ENCODE measurements at regions not wholly inside any gene's neighbourhood (a gene's known extent, or its start where the extent isn't known, plus 50 kb on each side); places are given as distances from the start of the nearest gene placed in this dataset.
A peak's percentile ranks its signal among the peaks of the same experiment; 100 is the strongest.

- peaks cover 0 to 7% (median 0%) of the 10 kb centered on the region in 5 donors for H3K4me1 ChIP-seq (ENCODE audit: control insufficient read depth in 5 of 5, insufficient read depth in 5 of 5, low read length in 5 of 5)
- no peaks in the 10 kb centered on the region for H3K9me3 ChIP-seq (ENCODE audit: control insufficient read depth in 4 of 4, insufficient read depth in 3 of 4, low read length in 3 of 4)
- no peaks in the 10 kb centered on the region for H3K27me3 ChIP-seq (ENCODE audit: control insufficient read depth in 3 of 3, insufficient read depth in 3 of 3, low read length in 2 of 3)
- no peak for ATAC-seq (ENCODE audit: insufficient read depth, low FRiP score)
- H3K4me3 ChIP-seq = no peak overlapping the region
- H3K9ac ChIP-seq (ENCODE audit: insufficient read depth in 1 of 2, low read length in 2 of 2) = no peak overlapping the region
- TF ChIP-seq CTCF (IDR thresholded peaks at IDR 0.05; ENCODE audit: control extremely low read depth, extremely low read depth) = no peak
- H3K27ac ChIP-seq (ENCODE audit: low read depth in 1 of 2, low read length in 1 of 2) = no peak overlapping the region
- H3K36me3 ChIP-seq (ENCODE audit: control insufficient read depth in 4 of 4, insufficient read depth in 4 of 4, low read length in 4 of 4) = no peaks in the 10 kb centered on the region
- no peak for DNase-seq
- 84 to 85% methylated on average over 10 of the region's 10 CpGs for WGBS, 2 donors
Observed at GRCh38 chr15:67006083-67007065, 59.0 kb upstream of the SMAD3 start.

- 79 to 87% methylated on average over 7 of the region's 7 CpGs for WGBS, 2 donors
- no peak for TF ChIP-seq CTCF (IDR thresholded peaks at IDR 0.05; ENCODE audit: control extremely low read depth, extremely low read depth)
- H3K36me3 ChIP-seq (ENCODE audit: control insufficient read depth in 4 of 4, insufficient read depth in 4 of 4, low read length in 4 of 4) = no peaks in the 10 kb centered on the region
- no peak for DNase-seq
- H3K9me3 ChIP-seq (ENCODE audit: control insufficient read depth in 4 of 4, insufficient read depth in 3 of 4, low read length in 3 of 4) = no peaks in the 10 kb centered on the region
- no peaks in the 10 kb centered on the region for H3K27me3 ChIP-seq (ENCODE audit: control insufficient read depth in 3 of 3, insufficient read depth in 3 of 3, low read length in 2 of 3)
- peaks cover 0 to 10% (median 0%) of the 10 kb centered on the region in 5 donors for H3K4me1 ChIP-seq (ENCODE audit: control insufficient read depth in 5 of 5, insufficient read depth in 5 of 5, low read length in 5 of 5)
- no peak overlapping the region for H3K9ac ChIP-seq (ENCODE audit: insufficient read depth in 1 of 2, low read length in 2 of 2)
- ATAC-seq (ENCODE audit: insufficient read depth, low FRiP score) = no peak
- H3K27ac ChIP-seq (ENCODE audit: low read depth in 1 of 2, low read length in 1 of 2) = no peak overlapping the region
- H3K4me3 ChIP-seq = no peak overlapping the region
Observed at GRCh38 chr15:67009576-67010569, 55.5 kb upstream of the SMAD3 start.

- Histone ChIP-seq H3K4me3 (no peak overlapping the region), H3K4me1 (ENCODE audit: control insufficient read depth in 5 of 5, insufficient read depth in 5 of 5, low read length in 5 of 5) (peaks cover 0 to 10% (median 0%) of the 10 kb centered on the region in 5 donors), H3K27ac (ENCODE audit: low read depth in 1 of 2, low read length in 1 of 2) (no peak overlapping the region), H3K36me3 (ENCODE audit: control insufficient read depth in 4 of 4, insufficient read depth in 4 of 4, low read length in 4 of 4) (no peaks in the 10 kb centered on the region), H3K27me3 (ENCODE audit: control insufficient read depth in 3 of 3, insufficient read depth in 3 of 3, low read length in 2 of 3) (no peaks in the 10 kb centered on the region), H3K9me3 (ENCODE audit: control insufficient read depth in 4 of 4, insufficient read depth in 3 of 4, low read length in 3 of 4) (no peaks in the 10 kb centered on the region), H3K9ac (ENCODE audit: insufficient read depth in 1 of 2, low read length in 2 of 2) (no peak overlapping the region)
- DNase-seq = peak; percentile 42 to 74 (median 61)
- no peak for ATAC-seq (ENCODE audit: insufficient read depth, low FRiP score)
- no peak for TF ChIP-seq CTCF (IDR thresholded peaks at IDR 0.05; ENCODE audit: control extremely low read depth, extremely low read depth)
- 70 to 80% methylated on average over 7 of the region's 7 CpGs for WGBS, 2 donors
Observed at GRCh38 chr15:67010898-67011616, 54.3 kb upstream of the SMAD3 start.
